GM12892 (cell line): ENCODE measurements at regions not wholly inside any gene's neighbourhood (a gene's known extent, or its start where the extent isn't known, plus 50 kb on each side); places are given as distances from the start of the nearest gene placed in this dataset.

ENCODE experiments used
- POLR2A ChIP-seq: IDR thresholded peaks from 2 replicates; pipeline ENCODE4 v1.6.1; 2011; ENCODE audit warnings: low read depth, low read length, control low read depth
- POLR2AphosphoS5 ChIP-seq: IDR thresholded peaks from 2 replicates; pipeline ENCODE4 v1.6.1; 2011; ENCODE audit warnings: low read depth, low read length, control low read depth

DNA sequence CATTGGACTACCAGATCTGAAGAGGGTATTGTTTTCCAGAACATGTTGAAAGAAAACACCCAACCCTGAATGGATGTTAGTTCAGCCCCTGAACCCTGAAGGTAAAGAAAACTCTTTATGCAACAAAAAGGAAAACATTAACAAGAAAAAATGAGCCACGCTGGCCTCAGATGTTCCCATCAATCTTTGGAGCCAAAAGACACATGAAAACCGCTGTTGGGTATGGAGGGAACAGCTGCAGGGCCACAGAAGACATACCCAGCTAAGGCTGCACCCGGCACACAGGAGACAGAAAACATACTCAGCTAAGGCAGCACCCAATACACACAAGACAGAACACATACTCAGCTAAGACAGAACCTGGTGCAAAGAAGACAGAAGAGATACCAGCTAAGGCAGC is 51.3 kb upstream of the GALNT9 start:
- TF ChIP-seq POLR2A (no peak), POLR2AphosphoS5 (no peak)
